IPS-15b (cell line): ENCODE measurements at regions not wholly inside any gene's neighbourhood (a gene's known extent, or its start where the extent isn't known, plus 50 kb on each side); places are given as distances from the start of the nearest gene placed in this dataset.
"Not testable (repeated sequence)": the region's sequence is repeated elsewhere in the genome, so short reads cannot be mapped to it uniquely, and the experiment has no call there.

Source experiments
- H3K27me3 ChIP-seq: one replicate; pipeline ENCODE4 v1.6.1; 2013; ENCODE audit warnings: low read length; ENCODE audit not compliant: control insufficient read depth, insufficient read depth
- H3K36me3 ChIP-seq: one replicate; pipeline ENCODE4 v1.6.1; 2013; ENCODE audit warnings: low read length; ENCODE audit not compliant: control insufficient read depth, insufficient read depth
- H3K4me1 ChIP-seq: one replicate; pipeline ENCODE4 v1.6.1; 2013; ENCODE audit warnings: mild to moderate bottlenecking, low read length; ENCODE audit not compliant: control insufficient read depth, insufficient read depth
- H3K4me3 ChIP-seq: one replicate; pipeline ENCODE4 v1.5.1; 2013; ENCODE audit warnings: low read depth, low read length
- H3K9ac ChIP-seq: one replicate; pipeline ENCODE4 v1.6.1; 2013; ENCODE audit warnings: low read depth, mild to moderate bottlenecking, low read length
- H3K9me3 ChIP-seq: one replicate; pipeline ENCODE4 v1.6.1; 2013; ENCODE audit warnings: mild to moderate bottlenecking, low read length; ENCODE audit not compliant: control insufficient read depth, insufficient read depth

DNA sequence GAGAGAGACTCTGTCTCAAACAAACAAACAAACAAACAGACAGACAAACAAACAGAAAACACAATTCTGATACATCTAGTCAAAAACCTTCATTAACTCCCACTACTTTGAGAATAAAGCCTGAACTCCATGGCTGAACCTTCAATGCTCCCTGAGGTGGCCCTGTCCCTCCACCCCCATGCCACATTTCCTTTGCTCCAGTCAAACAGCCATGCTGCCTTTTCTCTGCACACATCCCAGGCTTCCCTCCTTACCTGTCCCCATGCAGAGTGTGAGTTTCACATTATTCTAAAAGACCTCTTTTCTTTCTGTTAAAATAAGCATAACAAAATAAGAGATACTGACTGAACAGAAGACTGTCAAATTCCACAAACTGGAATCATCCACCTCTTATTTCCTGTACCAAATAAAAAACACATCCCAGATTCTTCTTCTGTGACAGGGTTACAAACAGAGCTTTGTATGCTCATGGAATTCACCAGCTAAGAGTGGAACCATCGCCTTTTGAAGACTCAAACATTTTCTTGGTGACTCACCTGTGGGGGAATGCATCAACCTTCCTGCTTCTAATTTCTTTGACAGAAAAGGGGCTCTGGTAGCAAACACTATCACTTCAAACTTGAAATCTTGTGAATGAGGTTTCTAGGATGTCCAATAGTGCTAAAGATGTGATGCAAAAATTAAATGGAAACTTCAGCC is 71.0 kb upstream of the SLC22A16 start:
- H3K9ac ChIP-seq = no peak overlapping the region
- H3K4me3 ChIP-seq = no peak overlapping the region
- no peaks in the 10 kb centered on the region for H3K36me3 ChIP-seq
- no peaks in the 10 kb centered on the region for H3K9me3 ChIP-seq
- H3K4me1 ChIP-seq = no peaks in the 10 kb centered on the region
- no peaks in the 10 kb centered on the region for H3K27me3 ChIP-seq

DNA sequence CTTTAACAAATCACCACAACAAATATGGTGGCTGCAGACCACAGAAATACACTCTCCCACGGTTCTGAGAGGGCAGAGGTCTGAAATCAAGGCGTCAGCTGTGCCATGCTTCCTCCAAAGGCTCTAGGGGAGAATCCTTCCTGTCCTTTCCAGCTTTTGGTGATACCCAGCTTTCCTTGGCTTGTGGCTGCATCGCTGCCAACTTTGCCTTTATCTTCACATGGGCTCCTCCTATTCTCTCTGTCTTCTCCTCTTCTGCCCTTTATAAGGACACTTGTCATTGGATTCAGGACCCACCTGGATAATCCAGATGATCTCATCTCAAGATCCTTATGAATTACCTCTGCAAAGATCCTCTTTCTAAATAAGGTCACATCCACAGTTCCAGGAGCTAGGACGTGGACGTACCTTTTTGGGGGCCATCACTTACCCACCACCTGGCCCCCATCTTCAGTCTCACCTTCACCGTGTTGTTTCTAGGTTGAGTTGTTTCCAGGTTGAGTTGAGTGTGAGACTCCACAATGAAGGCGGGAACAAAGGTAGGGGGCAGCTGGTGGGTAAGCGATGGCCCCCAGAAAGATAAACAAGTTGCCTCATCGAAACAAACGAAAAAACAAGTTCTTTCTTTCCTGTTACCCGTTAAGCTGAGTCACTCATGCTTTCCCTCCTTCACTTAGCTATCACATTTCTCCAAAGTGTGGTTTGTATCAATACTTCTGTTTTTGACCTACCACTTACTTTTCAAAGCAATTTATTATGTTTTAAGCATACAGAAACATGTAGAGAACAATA is 68.9 kb upstream of the SLC22A16 start:
- no peaks in the 10 kb centered on the region for H3K36me3 ChIP-seq
- H3K27me3 ChIP-seq = no peaks in the 10 kb centered on the region
- H3K4me1 ChIP-seq = no peaks in the 10 kb centered on the region
- H3K4me3 ChIP-seq = no peak overlapping the region
- no peaks in the 10 kb centered on the region for H3K9me3 ChIP-seq
- no peak overlapping the region for H3K9ac ChIP-seq

DNA sequence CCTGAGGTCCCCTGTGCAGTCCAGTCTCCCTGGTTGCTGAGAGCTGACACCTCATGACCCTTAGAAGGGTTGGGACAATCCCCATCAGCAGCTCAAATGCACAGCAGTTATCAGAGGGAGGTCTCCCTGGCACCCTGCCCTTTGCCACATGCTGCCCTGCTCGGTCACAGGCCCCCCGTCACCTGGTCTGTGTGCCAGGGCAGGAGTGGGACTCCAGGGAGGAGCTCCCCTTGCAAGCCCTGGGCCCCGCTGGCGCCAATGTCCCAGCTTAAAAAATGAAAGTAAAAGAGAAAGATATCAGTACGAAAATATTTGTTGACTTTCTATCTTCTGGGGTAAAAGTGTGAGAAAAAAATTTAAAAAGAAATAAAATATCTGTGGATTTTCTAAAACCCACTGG is 68.1 kb upstream of the SLC22A16 start:
- H3K9me3 ChIP-seq = no peaks in the 10 kb centered on the region
- no peaks in the 10 kb centered on the region for H3K27me3 ChIP-seq
- no peaks in the 10 kb centered on the region for H3K36me3 ChIP-seq
- H3K4me1 ChIP-seq = no peaks in the 10 kb centered on the region
- no peak overlapping the region for H3K9ac ChIP-seq
- no peak overlapping the region for H3K4me3 ChIP-seq

DNA sequence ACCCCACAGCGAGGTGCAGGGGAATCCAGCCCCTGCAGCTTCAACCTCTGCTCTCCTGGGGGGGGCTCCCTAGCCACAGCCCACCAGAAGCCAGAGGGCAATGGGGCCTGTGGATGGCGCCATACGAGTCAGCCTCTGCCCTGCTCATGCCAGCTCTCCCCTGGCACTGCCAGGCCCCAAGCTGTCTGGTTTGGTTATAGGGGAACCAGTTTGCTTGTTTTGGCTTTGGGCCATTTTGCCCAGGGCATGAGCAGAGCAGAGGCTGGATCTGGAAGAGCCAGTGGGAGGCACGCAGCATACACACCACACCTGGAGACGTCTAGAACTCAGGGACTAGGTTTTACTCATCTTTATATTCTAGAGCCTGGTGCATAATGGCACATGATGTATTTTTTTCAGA is 66.7 kb upstream of the SLC22A16 start:
- H3K36me3 ChIP-seq = no peaks in the 10 kb centered on the region
- no peak overlapping the region for H3K9ac ChIP-seq
- no peaks in the 10 kb centered on the region for H3K4me1 ChIP-seq
- no peaks in the 10 kb centered on the region for H3K9me3 ChIP-seq
- no peaks in the 10 kb centered on the region for H3K27me3 ChIP-seq
- H3K4me3 ChIP-seq = no peak overlapping the region

DNA sequence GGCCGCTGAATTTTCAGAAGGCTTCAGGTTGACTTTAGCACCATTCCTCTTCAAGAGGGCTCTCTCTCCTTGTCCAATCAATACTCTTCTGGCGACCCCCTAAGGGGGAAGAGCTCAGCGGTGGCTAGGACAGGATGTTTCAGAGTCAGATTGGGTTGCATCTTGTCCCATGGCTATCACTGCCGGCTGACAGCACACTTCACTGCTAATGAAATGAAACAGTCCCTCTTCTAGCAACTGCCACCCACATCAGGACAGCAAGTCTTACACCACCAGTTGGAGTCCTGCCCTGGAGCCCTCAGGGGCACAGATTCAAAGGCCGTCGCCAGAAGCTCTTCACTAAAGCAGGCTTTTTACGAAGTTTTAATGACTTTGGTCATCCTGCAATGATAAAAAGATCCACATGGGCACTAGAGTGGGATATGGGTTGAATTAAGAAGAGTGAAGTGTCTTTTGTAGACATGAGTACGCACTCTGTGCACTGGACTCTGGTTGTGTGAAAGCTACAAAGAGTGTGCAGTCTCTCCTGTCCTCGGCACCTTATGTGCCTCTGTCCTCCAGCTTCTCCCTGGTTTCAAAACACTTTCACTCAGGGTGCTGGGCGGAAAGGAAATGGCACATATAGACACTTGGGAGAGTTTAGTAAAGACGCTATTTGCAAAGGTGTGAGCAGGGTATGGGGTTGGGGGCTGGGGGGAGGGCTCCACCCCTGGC is 66.1 kb upstream of the SLC22A16 start:
- Histone ChIP-seq H3K4me1 (no peaks in the 10 kb centered on the region), H3K4me3 (no peak overlapping the region), H3K36me3 (no peaks in the 10 kb centered on the region), H3K9ac (no peak overlapping the region), H3K27me3 (no peaks in the 10 kb centered on the region), H3K9me3 (no peaks in the 10 kb centered on the region)

DNA sequence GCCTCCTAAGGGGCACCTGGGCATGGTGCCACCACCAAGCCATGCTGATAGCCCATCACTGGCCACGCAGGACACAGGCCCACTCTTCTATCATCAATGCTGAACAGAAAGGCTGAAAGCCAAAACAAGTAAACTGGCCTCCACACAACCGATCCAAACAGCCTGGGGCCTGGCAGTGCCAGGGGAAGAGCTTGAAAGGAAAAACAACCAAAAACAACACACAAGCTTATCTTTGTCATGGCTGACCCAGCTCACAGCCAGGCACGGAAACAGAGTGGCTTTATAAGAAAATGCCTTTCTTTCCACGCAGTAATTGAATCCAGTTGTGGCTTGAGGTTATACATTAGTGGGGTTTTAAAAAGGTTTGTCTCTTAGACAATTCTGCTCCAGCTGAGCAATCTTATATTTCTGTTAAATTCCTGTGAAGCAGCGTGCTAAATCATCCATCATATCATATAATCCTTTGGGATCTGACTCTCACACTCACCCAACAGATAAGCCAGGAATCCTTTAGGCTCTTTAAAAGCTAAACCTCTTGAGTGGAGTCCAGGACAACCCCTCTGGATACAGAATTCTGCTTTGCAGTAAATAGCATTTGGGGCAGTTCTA is 65.4 kb upstream of the SLC22A16 start:
- Histone ChIP-seq H3K27me3 (no peaks in the 10 kb centered on the region), H3K4me3 (no peak overlapping the region), H3K36me3 (no peaks in the 10 kb centered on the region), H3K4me1 (no peaks in the 10 kb centered on the region), H3K9ac (no peak overlapping the region), H3K9me3 (no peaks in the 10 kb centered on the region)

DNA sequence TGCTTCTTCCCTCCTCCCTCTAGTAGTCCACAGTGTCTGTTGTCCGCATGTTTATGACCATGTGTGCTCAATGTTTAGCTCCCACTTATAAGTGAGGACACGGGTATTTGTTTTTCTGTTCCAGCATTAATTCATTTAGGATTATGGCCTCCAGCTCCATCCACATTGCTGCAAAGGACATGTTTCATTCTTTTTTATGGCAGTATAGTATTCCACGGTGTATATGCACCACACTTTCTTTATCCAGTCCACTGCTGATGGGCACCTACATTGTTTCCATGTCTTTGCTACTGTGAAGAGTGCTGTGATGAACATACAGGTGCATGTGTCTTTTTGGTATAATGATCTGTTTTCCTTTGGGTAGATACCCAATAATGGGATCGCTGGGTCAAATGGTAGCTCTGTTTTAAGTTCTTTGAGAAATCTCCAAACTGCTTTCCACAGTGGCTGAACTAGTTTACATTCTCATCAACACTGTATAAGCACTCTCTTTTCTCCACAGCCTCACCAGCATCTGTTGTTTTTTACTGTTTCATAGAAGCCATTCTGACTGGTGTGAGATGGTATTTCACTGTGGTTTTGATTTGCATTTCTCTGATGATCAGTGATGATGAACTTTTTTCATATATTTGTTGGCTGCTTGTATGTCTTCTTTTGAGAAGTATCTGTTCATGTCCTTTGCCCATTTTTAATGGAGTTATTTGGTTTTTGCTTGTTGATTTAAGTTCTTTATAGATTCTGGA is 63.0 kb upstream of the SLC22A16 start:
- not testable (repeated sequence) for H3K9ac ChIP-seq, H3K27me3 ChIP-seq, H3K9me3 ChIP-seq, H3K4me1 ChIP-seq, H3K36me3 ChIP-seq, H3K4me3 ChIP-seq

DNA sequence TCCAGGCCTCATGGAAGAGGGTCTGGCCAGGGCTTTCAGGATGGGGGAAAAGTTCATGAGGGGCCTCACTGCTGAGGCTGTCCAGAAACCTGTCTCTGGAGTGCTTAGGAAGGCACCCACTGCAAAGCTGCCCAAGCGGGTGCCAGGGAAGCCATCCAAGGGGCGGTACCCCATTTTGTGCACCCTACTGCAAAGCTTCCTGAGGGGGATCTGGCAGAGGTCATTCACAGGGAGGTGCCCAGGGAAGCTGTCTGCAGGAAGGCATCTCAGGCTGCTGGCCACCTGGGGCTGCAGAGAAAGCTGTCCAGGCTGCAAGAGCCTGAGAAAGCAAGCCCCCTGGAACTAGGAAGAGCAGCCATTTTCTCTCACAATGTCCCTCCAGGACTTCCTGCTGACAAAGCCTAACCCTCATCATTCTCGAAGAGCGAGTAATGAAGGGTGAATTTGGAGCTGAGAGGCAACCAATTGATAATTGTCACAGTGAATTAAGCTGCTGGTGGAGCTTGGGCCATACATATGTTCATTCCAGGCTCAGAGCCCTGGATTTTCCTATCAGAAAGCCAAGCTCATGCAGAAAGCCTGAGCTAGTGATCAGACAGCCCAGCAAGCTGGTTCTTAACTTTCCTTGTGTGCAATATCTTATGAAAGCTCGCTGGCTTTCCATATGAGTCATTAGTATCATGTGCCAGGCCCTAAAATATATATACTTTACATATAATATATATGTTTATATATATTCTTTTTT is 62.2 kb upstream of the SLC22A16 start:
- H3K4me3 ChIP-seq = no peak overlapping the region
- H3K27me3 ChIP-seq = no peaks in the 10 kb centered on the region
- H3K9ac ChIP-seq = no peak overlapping the region
- H3K36me3 ChIP-seq = no peaks in the 10 kb centered on the region
- H3K9me3 ChIP-seq = peaks cover 4% of the 10 kb centered on the region
- H3K4me1 ChIP-seq = no peaks in the 10 kb centered on the region

DNA sequence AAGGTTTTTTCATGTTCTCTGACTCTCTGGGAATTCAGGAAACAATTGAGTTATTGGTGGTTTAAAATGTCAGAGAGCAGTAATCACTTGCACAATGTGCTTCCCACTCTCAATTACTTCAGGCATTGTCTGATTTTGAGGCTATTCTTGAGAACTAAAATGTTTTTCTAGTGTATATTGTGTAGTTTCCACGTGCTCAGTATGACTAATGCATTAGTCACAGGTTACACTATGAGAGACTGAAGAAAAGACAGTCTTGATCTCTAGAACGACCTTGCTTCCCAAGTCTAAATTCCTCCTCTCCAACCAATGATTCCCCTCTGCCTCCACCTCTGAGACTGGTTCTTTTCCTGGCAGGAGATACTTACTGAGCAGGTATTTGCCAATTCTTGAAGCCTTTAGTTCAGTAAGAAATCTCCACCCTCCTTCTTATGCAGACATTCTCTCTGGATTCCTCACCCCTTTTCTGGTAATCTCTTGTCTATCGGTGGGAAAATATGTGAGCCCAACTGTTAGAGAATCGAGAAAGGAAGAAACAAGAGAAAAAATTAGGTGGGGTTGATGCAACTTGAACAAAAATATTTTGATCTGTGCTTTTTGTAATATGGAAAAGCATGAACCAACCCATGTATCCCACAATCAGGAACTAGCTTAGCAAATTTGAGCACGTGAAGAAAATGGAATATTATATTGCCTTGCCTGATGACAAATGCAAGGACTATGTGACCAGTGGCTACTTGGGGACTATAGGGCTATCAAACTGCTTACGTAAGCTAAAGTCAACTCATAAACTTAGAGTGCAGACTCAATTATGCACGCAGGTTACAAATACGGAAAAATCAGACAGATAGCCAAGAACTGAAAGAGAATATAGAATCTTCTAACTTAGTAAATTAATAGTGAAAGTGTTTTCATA is 61.1 kb upstream of the SLC22A16 start:
- H3K9me3 ChIP-seq = peaks cover 4% of the 10 kb centered on the region
- H3K4me1 ChIP-seq = no peaks in the 10 kb centered on the region
- H3K36me3 ChIP-seq = no peaks in the 10 kb centered on the region
- H3K27me3 ChIP-seq = no peaks in the 10 kb centered on the region
- no peak overlapping the region for H3K4me3 ChIP-seq
- peak overlapping the region; percentile 47 for H3K9ac ChIP-seq

DNA sequence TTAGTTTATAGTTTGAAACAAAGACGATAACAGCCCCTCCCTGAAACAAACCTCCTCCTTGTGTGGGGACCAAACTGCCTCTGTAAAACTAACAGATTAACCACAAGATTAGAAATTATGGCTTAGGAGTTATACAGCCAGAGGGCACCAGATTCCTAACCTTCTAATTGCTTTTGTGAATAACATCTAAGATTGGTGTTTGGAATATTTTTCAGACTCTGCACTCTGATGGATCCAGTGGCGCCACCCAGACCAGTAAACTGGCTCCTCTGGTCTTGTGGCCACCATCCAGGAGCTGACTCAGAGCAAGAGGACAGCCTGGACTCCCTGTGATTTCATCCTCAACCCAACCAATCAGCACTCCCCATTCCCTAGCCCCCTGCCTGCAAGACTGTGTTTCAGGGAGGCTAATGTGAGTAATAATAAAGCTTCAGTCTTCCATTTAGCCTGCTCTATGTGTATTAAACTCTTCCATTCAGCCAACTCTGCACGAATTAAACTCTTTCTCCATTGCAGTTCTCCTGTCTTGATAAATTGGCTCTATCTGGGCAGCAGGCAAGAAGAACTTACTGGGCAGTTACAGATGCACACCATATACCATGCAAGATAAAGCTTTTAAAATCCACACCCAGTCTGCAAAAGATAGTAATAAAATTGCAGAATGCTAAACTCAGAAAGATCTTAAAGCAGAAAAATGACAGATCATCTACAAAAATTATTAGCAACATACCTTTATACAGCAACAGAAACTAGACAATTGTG is 58.5 kb upstream of the SLC22A16 start:
- Histone ChIP-seq H3K4me1 (no peaks in the 10 kb centered on the region), H3K27me3 (no peaks in the 10 kb centered on the region), H3K36me3 (no peaks in the 10 kb centered on the region), H3K9ac (no peak overlapping the region), H3K9me3 (peaks cover 4% of the 10 kb centered on the region), H3K4me3 (no peak overlapping the region)
